ENCODE measurements at regions not wholly inside any gene's neighbourhood (a gene's known extent, or its start where the extent isn't known, plus 50 kb on each side); places are given as distances from the start of the nearest gene placed in this dataset.

GRCh38 chr4:10240691-10241090 lies 124.1 kb upstream of the WDR1 start:
- H2BK12ac ChIP-seq (ENCODE audit: low read length): no peak overlapping the region
- peaks cover 0 to 9% (median 0%) of the 10 kb centered on the region in 3 experiments for H3K27me3 ChIP-seq (ENCODE audit: control insufficient read depth in 3 of 3, insufficient read depth in 3 of 3, low read depth in 1 of 3, low read length in 3 of 3)
- H3K4me3 ChIP-seq (ENCODE audit: low read length in 2 of 2): no peak overlapping the region
- H3K4me2 ChIP-seq (ENCODE audit: insufficient read depth, low read length, poor library complexity, severe bottlenecking): no peak overlapping the region
- H2BK120ac ChIP-seq (ENCODE audit: low read depth, low read length): no peak overlapping the region
- H2BK5ac ChIP-seq (ENCODE audit: low read length): no peak overlapping the region
- H3K14ac ChIP-seq (ENCODE audit: low read length): no peak overlapping the region
- no peak overlapping the region for H3K9ac ChIP-seq (ENCODE audit: low read depth, low read length, poor library complexity)
- H3K23ac ChIP-seq (ENCODE audit: low read depth, low read length, poor library complexity): no peak overlapping the region
- H2AK5ac ChIP-seq (ENCODE audit: low read depth, low read length): no peak overlapping the region
- H3K4ac ChIP-seq (ENCODE audit: low read length): no peak overlapping the region
- no peaks in the 10 kb centered on the region for H3K9me3 ChIP-seq (replicated peaks in 1 of 2; ENCODE audit: control insufficient read depth in 2 of 2, insufficient read depth in 1 of 2, low read depth in 1 of 2, low read length in 2 of 2)
- no peak overlapping the region for H2BK15ac ChIP-seq (ENCODE audit: low read length)
- H3K18ac ChIP-seq (ENCODE audit: low read length): no peak overlapping the region
- no peaks in the 10 kb centered on the region for H3K36me3 ChIP-seq (replicated peaks in 1 of 2; ENCODE audit: control insufficient read depth in 2 of 2, insufficient read depth in 2 of 2, low read length in 2 of 2)
- no peak overlapping the region for H2AFZ ChIP-seq (ENCODE audit: low read length)
- DNase-seq (ENCODE audit: low spot score): no peak
- no peak overlapping the region for H4K8ac ChIP-seq (ENCODE audit: low read depth, low read length)
- WGBS, 2 donors (ENCODE audit: extremely low coverage in 2 of 2, insufficient read length in 2 of 2, insufficient replicate concordance in 1 of 2): no CpG with 5 or more reads among the region's 1 CpG
- peaks cover 0 to 2% of the 10 kb centered on the region in 2 donors for H3K4me1 ChIP-seq (ENCODE audit: control insufficient read depth in 2 of 2, insufficient read depth in 1 of 2, low read depth in 1 of 2, low read length in 2 of 2)
- H4K91ac ChIP-seq (ENCODE audit: low read depth, low read length, poor library complexity): no peak overlapping the region
- no peaks in the 10 kb centered on the region for H3K79me1 ChIP-seq (ENCODE audit: low read depth, low read length)
- H3K27ac ChIP-seq (replicated peaks; ENCODE audit: low read length): no peak overlapping the region

- Histone ChIP-seq H3K23ac (ENCODE audit: low read depth, low read length, poor library complexity) (no peak overlapping the region), H3K27me3 (ENCODE audit: control insufficient read depth in 3 of 3, insufficient read depth in 3 of 3, low read depth in 1 of 3, low read length in 3 of 3) (peaks cover 0 to 9% (median 0%) of the 10 kb centered on the region in 3 experiments), H3K9ac (ENCODE audit: low read depth, low read length, poor library complexity) (no peak overlapping the region), H3K18ac (ENCODE audit: low read length) (no peak overlapping the region), H3K4me3 (ENCODE audit: low read length in 2 of 2) (no peak overlapping the region), H2BK15ac (ENCODE audit: low read length) (no peak overlapping the region), H3K27ac (replicated peaks; ENCODE audit: low read length) (no peak overlapping the region), H3K4me2 (ENCODE audit: insufficient read depth, low read length, poor library complexity, severe bottlenecking) (no peak overlapping the region), H2BK120ac (ENCODE audit: low read depth, low read length) (no peak overlapping the region), H4K91ac (ENCODE audit: low read depth, low read length, poor library complexity) (no peak overlapping the region), H3K79me1 (ENCODE audit: low read depth, low read length) (no peaks in the 10 kb centered on the region), H2AK5ac (ENCODE audit: low read depth, low read length) (no peak overlapping the region), H3K4ac (ENCODE audit: low read length) (no peak overlapping the region), H3K4me1 (ENCODE audit: control insufficient read depth in 2 of 2, insufficient read depth in 1 of 2, low read depth in 1 of 2, low read length in 2 of 2) (peaks cover 0 to 2% of the 10 kb centered on the region in 2 donors), H2BK12ac (ENCODE audit: low read length) (no peak overlapping the region), H3K36me3 (replicated peaks in 1 of 2; ENCODE audit: control insufficient read depth in 2 of 2, insufficient read depth in 2 of 2, low read length in 2 of 2) (no peaks in the 10 kb centered on the region), H2BK5ac (ENCODE audit: low read length) (no peak overlapping the region), H3K9me3 (replicated peaks in 1 of 2; ENCODE audit: control insufficient read depth in 2 of 2, insufficient read depth in 1 of 2, low read depth in 1 of 2, low read length in 2 of 2) (no peaks in the 10 kb centered on the region), H4K8ac (ENCODE audit: low read depth, low read length) (no peak overlapping the region), H2AFZ (ENCODE audit: low read length) (no peak overlapping the region), H3K14ac (ENCODE audit: low read length) (no peak overlapping the region)
- WGBS, 2 donors (ENCODE audit: extremely low coverage in 2 of 2, insufficient read length in 2 of 2, insufficient replicate concordance in 1 of 2): no CpG with 5 or more reads among the region's 7 CpGs
- no peak for DNase-seq (ENCODE audit: low spot score)
Observed at GRCh38 chr4:10239982-10240654, 123.5 kb upstream of the WDR1 start.

- H3K9ac ChIP-seq (ENCODE audit: low read depth, low read length, poor library complexity): no peak overlapping the region
- H2BK120ac ChIP-seq (ENCODE audit: low read depth, low read length): no peak overlapping the region
- peaks cover 0 to 5% (median 0%) of the 10 kb centered on the region in 3 experiments for H3K27me3 ChIP-seq (ENCODE audit: control insufficient read depth in 3 of 3, insufficient read depth in 3 of 3, low read depth in 1 of 3, low read length in 3 of 3)
- H2BK12ac ChIP-seq (ENCODE audit: low read length): no peak overlapping the region
- no CpG with 5 or more reads among the region's 1 CpG for WGBS, 2 donors (ENCODE audit: extremely low coverage in 2 of 2, insufficient read length in 2 of 2, insufficient replicate concordance in 1 of 2)
- no peak overlapping the region for H3K18ac ChIP-seq (ENCODE audit: low read length)
- no peak overlapping the region for H3K4ac ChIP-seq (ENCODE audit: low read length)
- no peak overlapping the region for H3K23ac ChIP-seq (ENCODE audit: low read depth, low read length, poor library complexity)
- H2AFZ ChIP-seq (ENCODE audit: low read length): no peak overlapping the region
- H3K4me2 ChIP-seq (ENCODE audit: insufficient read depth, low read length, poor library complexity, severe bottlenecking): no peak overlapping the region
- no peak overlapping the region for H3K14ac ChIP-seq (ENCODE audit: low read length)
- no peak overlapping the region for H2AK5ac ChIP-seq (ENCODE audit: low read depth, low read length)
- H3K36me3 ChIP-seq (replicated peaks in 1 of 2; ENCODE audit: control insufficient read depth in 2 of 2, insufficient read depth in 2 of 2, low read length in 2 of 2): no peaks in the 10 kb centered on the region
- no peak overlapping the region for H2BK5ac ChIP-seq (ENCODE audit: low read length)
- H3K4me3 ChIP-seq (ENCODE audit: low read length in 2 of 2): no peak overlapping the region
- H4K8ac ChIP-seq (ENCODE audit: low read depth, low read length): no peak overlapping the region
- no peak for DNase-seq (ENCODE audit: low spot score)
- H3K27ac ChIP-seq (replicated peaks; ENCODE audit: low read length): no peak overlapping the region
- no peak overlapping the region for H2BK15ac ChIP-seq (ENCODE audit: low read length)
- no peaks in the 10 kb centered on the region for H3K79me1 ChIP-seq (ENCODE audit: low read depth, low read length)
- H3K9me3 ChIP-seq (replicated peaks in 1 of 2; ENCODE audit: control insufficient read depth in 2 of 2, insufficient read depth in 1 of 2, low read depth in 1 of 2, low read length in 2 of 2): no peaks in the 10 kb centered on the region
- peaks cover 0 to 2% of the 10 kb centered on the region in 2 donors for H3K4me1 ChIP-seq (ENCODE audit: control insufficient read depth in 2 of 2, insufficient read depth in 1 of 2, low read depth in 1 of 2, low read length in 2 of 2)
- no peak overlapping the region for H4K91ac ChIP-seq (ENCODE audit: low read depth, low read length, poor library complexity)
Observed at GRCh38 chr4:10237131-10237530, 120.5 kb upstream of the WDR1 start.

- Histone ChIP-seq H3K4me3 (ENCODE audit: low read length in 2 of 2) (no peak overlapping the region), H3K36me3 (replicated peaks in 1 of 2; ENCODE audit: control insufficient read depth in 2 of 2, insufficient read depth in 2 of 2, low read length in 2 of 2) (no peaks in the 10 kb centered on the region), H3K9me3 (replicated peaks in 1 of 2; ENCODE audit: control insufficient read depth in 2 of 2, insufficient read depth in 1 of 2, low read depth in 1 of 2, low read length in 2 of 2) (no peaks in the 10 kb centered on the region), H3K4ac (ENCODE audit: low read length) (no peak overlapping the region), H4K8ac (ENCODE audit: low read depth, low read length) (no peak overlapping the region), H3K27ac (replicated peaks; ENCODE audit: low read length) (no peak overlapping the region), H3K79me1 (ENCODE audit: low read depth, low read length) (no peaks in the 10 kb centered on the region), H3K27me3 (ENCODE audit: control insufficient read depth in 3 of 3, insufficient read depth in 3 of 3, low read depth in 1 of 3, low read length in 3 of 3) (no peaks in the 10 kb centered on the region), H2BK120ac (ENCODE audit: low read depth, low read length) (no peak overlapping the region), H3K23ac (ENCODE audit: low read depth, low read length, poor library complexity) (no peak overlapping the region), H3K9ac (ENCODE audit: low read depth, low read length, poor library complexity) (no peak overlapping the region), H3K14ac (ENCODE audit: low read length) (no peak overlapping the region), H2AK5ac (ENCODE audit: low read depth, low read length) (no peak overlapping the region), H3K4me2 (ENCODE audit: insufficient read depth, low read length, poor library complexity, severe bottlenecking) (no peak overlapping the region), H2BK15ac (ENCODE audit: low read length) (no peak overlapping the region), H4K91ac (ENCODE audit: low read depth, low read length, poor library complexity) (no peak overlapping the region), H2BK12ac (ENCODE audit: low read length) (no peak overlapping the region), H3K4me1 (ENCODE audit: control insufficient read depth in 2 of 2, insufficient read depth in 1 of 2, low read depth in 1 of 2, low read length in 2 of 2) (no peaks in the 10 kb centered on the region), H2AFZ (ENCODE audit: low read length) (no peak overlapping the region), H3K18ac (ENCODE audit: low read length) (no peak overlapping the region), H2BK5ac (ENCODE audit: low read length) (no peak overlapping the region)
- no CpG with 5 or more reads among the region's 4 CpGs for WGBS, 2 donors (ENCODE audit: extremely low coverage in 2 of 2, insufficient read length in 2 of 2, insufficient replicate concordance in 1 of 2)
- no peak for DNase-seq (ENCODE audit: low spot score)
Observed at GRCh38 chr4:10232114-10232513, 115.5 kb upstream of the WDR1 start.
